ENCODE measurements at regions not wholly inside any gene's neighbourhood (a gene's known extent, or its start where the extent isn't known, plus 50 kb on each side); places are given as distances from the start of the nearest gene placed in this dataset.

DNA sequence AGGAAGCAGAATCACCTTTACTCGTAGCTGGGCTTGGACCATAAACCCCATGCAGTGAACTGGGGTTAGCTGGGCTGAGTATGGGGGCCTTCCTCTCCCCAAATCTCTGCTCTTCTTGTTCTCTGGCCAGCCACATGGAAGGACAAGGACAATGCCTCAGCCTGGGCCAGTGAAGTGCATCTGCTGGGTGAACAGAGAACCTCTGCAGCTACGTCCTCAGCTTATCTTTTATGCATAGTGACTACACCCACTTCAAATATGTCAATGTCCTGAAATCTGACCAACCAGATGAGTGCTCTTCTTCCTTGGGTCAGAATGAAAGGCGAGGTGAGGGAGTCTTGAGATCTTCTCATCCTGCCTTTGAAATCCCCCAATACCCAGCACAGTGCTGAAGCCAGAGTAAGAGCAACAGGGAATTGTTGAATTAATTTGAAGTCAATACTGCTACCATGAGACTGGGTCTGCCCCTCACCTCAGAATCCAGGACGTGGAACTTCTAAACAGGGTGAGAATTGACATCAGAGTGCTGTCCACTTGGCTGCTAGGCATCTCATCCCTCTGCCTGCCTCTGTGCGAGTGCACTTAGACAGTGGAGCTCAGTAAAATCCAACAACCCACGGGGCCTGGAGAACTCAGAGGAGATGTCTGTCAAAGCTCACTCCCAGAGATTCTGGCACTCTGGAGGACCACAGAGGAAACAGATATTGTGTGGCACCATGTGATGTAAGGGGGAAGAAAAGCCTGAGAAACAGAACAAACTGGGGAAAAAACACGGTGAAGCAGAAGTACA, 99.0 kb downstream of the IER5 start:
- in situ Hi-C loops (cut with HindIII; ENCODE audit: low pct_ligation_motif_present, low sequenced_read_pairs), result no loop called here
- DNase-seq, result no peak
- TF ChIP-seq, protein P1, sequence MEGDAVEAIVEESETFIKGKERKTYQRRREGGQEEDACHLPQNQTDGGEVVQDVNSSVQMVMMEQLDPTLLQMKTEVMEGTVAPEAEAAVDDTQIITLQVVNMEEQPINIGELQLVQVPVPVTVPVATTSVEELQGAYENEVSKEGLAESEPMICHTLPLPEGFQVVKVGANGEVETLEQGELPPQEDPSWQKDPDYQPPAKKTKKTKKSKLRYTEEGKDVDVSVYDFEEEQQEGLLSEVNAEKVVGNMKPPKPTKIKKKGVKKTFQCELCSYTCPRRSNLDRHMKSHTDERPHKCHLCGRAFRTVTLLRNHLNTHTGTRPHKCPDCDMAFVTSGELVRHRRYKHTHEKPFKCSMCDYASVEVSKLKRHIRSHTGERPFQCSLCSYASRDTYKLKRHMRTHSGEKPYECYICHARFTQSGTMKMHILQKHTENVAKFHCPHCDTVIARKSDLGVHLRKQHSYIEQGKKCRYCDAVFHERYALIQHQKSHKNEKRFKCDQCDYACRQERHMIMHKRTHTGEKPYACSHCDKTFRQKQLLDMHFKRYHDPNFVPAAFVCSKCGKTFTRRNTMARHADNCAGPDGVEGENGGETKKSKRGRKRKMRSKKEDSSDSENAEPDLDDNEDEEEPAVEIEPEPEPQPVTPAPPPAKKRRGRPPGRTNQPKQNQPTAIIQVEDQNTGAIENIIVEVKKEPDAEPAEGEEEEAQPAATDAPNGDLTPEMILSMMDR (IDR thresholded peaks at IDR 0.05; ENCODE audit: low read depth, low read length, missing control alignments), result no peak

DNA sequence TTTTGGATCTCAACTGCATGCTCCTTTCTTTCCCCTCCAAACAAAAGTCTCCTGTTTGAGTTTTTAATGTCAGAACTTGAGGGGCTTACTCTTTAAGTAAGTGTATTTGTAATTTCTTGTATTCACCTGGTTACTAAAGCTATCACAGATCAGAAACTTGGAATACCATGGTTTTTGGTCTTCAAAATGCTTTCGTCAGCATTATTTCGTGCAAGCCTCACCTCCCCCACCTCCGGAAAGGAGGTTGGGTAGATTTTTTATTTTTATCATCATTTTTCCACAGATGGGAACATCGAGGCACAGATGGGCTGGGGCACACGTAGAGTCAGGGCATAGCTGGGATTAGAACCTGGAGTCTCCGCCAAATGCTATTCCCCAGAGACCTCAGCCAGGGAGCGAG, 100.7 kb downstream of the IER5 start:
- H3K4me3 ChIP-seq (ENCODE audit: low read depth, low read length), result no peak overlapping the region
- no peaks in the 10 kb centered on the region for H3K27me3 ChIP-seq (replicated peaks)
- no peak overlapping the region for H3K27ac ChIP-seq
- in situ Hi-C loops (cut with HindIII; ENCODE audit: low pct_ligation_motif_present, low sequenced_read_pairs), result no loop called here
- DNase-seq, result no peak
- TF ChIP-seq, protein P1 (IDR thresholded peaks at IDR 0.05; ENCODE audit: low read depth, low read length, missing control alignments), result no peak
- H3K36me3 ChIP-seq (replicated peaks), result no peaks in the 10 kb centered on the region

More for the DNA sequence above, 99.0 kb downstream of the IER5 start:
- peaks cover 5% of the 10 kb centered on the region for H3K27me3 ChIP-seq (replicated peaks)
- no peak overlapping the region for H3K4me3 ChIP-seq (ENCODE audit: low read depth, low read length)
- H3K36me3 ChIP-seq (replicated peaks), result no peaks in the 10 kb centered on the region
- no peak overlapping the region for H3K27ac ChIP-seq

DNA sequence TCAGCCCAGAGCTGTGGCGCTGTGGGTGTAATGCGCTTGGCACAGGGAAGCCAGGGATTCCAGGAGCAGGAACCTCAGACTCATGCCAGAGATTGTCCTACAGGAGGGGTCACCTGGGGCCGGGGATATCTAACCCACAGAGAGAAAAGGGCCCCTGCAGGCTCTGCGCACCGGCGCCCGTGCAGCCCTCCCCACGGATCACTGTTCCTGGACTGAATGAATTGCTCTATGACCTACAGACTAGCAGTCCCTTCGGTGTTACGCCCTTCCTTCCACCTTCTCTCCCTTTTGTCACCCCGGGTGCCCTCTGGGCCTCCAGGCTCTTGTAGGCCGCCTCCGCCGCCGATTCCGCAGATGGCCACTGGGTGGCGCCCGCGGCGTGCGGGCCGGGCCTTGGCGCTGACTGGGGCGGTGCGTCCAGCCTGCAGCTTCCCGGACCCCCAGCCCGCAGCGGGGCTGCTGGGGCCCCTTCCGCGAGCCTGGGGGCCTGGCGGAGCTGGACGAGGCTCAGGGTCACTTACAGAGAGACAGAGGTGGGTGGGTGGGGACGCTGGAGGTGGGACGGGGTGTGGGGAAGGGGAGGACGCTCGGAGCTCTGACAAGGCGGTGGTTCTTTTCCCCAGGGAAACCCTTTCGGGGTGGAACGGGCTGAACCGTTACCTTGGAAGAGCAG, 101.3 kb downstream of the IER5 start:
- TF ChIP-seq, protein P1 (IDR thresholded peaks at IDR 0.05; ENCODE audit: low read depth, low read length, missing control alignments), result peak; percentile 83
- Histone ChIP-seq H3K36me3 (replicated peaks) (no peaks in the 10 kb centered on the region), H3K27ac (no peak overlapping the region), H3K4me3 (ENCODE audit: low read depth, low read length) (peak overlapping the region; percentile 22), H3K27me3 (replicated peaks) (no peaks in the 10 kb centered on the region)
- peak; percentile 36 for DNase-seq
- in situ Hi-C loops (cut with HindIII; ENCODE audit: low pct_ligation_motif_present, low sequenced_read_pairs), result no loop called here

DNA sequence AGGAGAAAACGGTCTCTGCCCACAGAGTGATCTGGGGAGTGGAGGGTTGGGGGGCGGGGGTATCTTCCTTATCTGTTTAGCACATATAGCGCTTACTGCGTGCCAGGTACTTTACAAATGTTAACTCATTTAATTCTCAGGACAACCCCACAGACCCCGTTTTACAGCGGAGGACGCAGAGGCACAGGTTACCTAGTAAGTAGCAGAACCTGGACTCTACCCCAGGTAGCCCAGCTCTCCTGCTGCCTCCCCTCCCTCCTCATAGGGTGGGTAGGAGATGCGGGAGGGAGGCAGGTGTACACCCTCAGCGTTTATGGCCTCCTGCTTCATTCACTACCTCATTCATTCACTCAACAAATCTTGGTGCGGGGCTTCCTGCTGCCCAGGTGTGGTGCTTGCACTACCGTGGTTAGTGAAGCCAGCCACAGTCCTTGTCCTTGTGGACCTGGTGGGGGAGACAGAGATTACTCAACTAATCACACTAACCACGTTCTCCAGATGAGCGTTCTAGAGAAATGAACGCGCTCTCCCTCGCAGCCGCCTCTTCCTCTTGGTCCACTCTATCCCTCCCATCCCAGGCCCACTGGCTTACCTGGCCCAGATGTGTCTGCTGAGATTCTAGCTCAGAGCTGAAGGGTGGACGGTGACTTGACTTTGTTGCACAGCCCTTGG, 102.0 kb downstream of the IER5 start:
- no peaks in the 10 kb centered on the region for H3K36me3 ChIP-seq (replicated peaks)
- in situ Hi-C loops (cut with HindIII; ENCODE audit: low pct_ligation_motif_present, low sequenced_read_pairs), result no loop called here
- TF ChIP-seq, protein P1 (IDR thresholded peaks at IDR 0.05; ENCODE audit: low read depth, low read length, missing control alignments), result no peak

DNA sequence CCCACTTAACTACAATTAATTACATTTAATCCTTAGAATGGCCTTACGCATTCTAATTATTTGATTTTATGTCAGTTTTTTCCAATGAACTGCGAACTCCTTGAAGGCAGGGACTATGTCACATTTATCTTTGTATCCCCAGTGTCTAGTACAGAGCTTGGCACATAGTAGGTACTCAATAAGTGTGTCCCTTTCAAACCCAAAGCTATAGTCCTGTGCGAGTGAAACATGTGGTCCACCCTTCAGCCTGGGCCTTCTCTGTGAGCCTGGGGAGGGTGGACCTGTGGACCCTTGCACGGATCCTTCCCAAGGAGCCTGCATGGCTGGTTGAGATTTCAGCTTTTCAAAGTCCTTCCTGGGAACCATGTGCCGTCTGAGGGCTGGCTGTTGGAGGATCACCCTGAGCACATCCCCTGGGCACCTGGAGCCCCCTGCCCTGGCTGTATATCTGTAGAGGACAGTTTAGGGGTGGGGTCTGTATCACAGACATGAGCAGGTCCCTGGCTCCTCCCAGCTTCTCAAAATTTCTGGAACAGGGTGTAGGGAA, 103.1 kb downstream of the IER5 start:
- no peak overlapping the region for H3K27ac ChIP-seq
- no peak for DNase-seq
- TF ChIP-seq, protein P1 (IDR thresholded peaks at IDR 0.05; ENCODE audit: low read depth, low read length, missing control alignments), result no peak
- H3K4me3 ChIP-seq (ENCODE audit: low read depth, low read length), result no peak overlapping the region
- H3K36me3 ChIP-seq (replicated peaks), result no peaks in the 10 kb centered on the region
- H3K27me3 ChIP-seq (replicated peaks), result no peaks in the 10 kb centered on the region
- in situ Hi-C loops (cut with HindIII; ENCODE audit: low pct_ligation_motif_present, low sequenced_read_pairs), result no loop called here

More for the DNA sequence above, 102.0 kb downstream of the IER5 start:
- DNase-seq, result no peak
- Histone ChIP-seq H3K27me3 (replicated peaks) (no peaks in the 10 kb centered on the region), H3K4me3 (ENCODE audit: low read depth, low read length) (no peak overlapping the region), H3K27ac (no peak overlapping the region)

All from brain microvascular endothelial cell (primary cell).